H9 (cell line): ENCODE measurements at regions not wholly inside any gene's neighbourhood (a gene's known extent, or its start where the extent isn't known, plus 50 kb on each side); places are given as distances from the start of the nearest gene placed in this dataset.

ENCODE experiments used
- DNase-seq: peaks from one replicate; pipeline ENCODE4 v3.0.0-alpha.2; 2017
- H2AFZ ChIP-seq: one replicate; pipeline ENCODE4 v1.6.1; 2013; ENCODE audit warnings: mild to moderate bottlenecking, low read length, control low read depth, moderate library complexity
- H2AK5ac ChIP-seq: 2 replicates; pipeline ENCODE4 v1.6.1; 2013; ENCODE audit warnings: low read length, control low read depth, mixed read lengths; ENCODE audit not compliant: insufficient read length
- H2BK120ac ChIP-seq: one replicate; pipeline ENCODE4 v1.6.1; 2013; ENCODE audit warnings: low read depth, mild to moderate bottlenecking, low read length, control low read depth, inconsistent platforms; ENCODE audit not compliant: poor library complexity, severe bottlenecking
- H2BK12ac ChIP-seq: 2 replicates; pipeline ENCODE4 v1.6.1; 2013; ENCODE audit warnings: low read length, control low read depth, mixed read lengths, low read depth; ENCODE audit not compliant: insufficient read length
- H2BK15ac ChIP-seq: 2 replicates; pipeline ENCODE4 v1.6.1; 2013; ENCODE audit warnings: low read depth, low read length, control low read depth
- H2BK20ac ChIP-seq: one replicate; pipeline ENCODE4 v1.6.1; 2013; ENCODE audit warnings: low read depth, mild to moderate bottlenecking, low read length, control low read depth, inconsistent platforms; ENCODE audit not compliant: poor library complexity, severe bottlenecking
- H2BK5ac ChIP-seq: 2 replicates; pipeline ENCODE4 v1.6.1; 2013; ENCODE audit warnings: low read length, control low read depth, mixed read lengths; ENCODE audit not compliant: insufficient read length
- H3K14ac ChIP-seq: 2 replicates; pipeline ENCODE4 v1.6.1; 2013; ENCODE audit warnings: low read length, control low read depth; ENCODE audit not compliant: insufficient read depth
- H3K18ac ChIP-seq: 2 replicates; pipeline ENCODE4 v1.6.1; 2013; ENCODE audit warnings: low read depth, mild to moderate bottlenecking, mixed read lengths, low read length, control low read depth; ENCODE audit not compliant: insufficient read length
- H3K23ac ChIP-seq: 2 replicates; pipeline ENCODE4 v1.6.1; 2013; ENCODE audit warnings: low read length, control low read depth, mixed read lengths, low read depth; ENCODE audit not compliant: insufficient read length
- H3K23me2 ChIP-seq: 2 replicates; pipeline ENCODE4 v1.6.1; 2013; ENCODE audit warnings: low read depth, mild to moderate bottlenecking, mixed read lengths, low read length, control low read depth; ENCODE audit not compliant: insufficient read length, poor library complexity, severe bottlenecking
- H3K27ac ChIP-seq: 2 replicates; pipeline ENCODE4 v1.5.1; 2013; ENCODE audit warnings: low read length, control low read depth, mixed read lengths, low read depth; ENCODE audit not compliant: insufficient read length
- H3K27me3 ChIP-seq: 2 replicates; pipeline ENCODE4 v1.6.1; 2013; ENCODE audit warnings: low read length, control low read depth, inconsistent platforms; ENCODE audit not compliant: insufficient read depth
- H3K4ac ChIP-seq: 2 replicates; pipeline ENCODE4 v1.6.1; 2013; ENCODE audit warnings: low read depth, mild to moderate bottlenecking, control low read depth, inconsistent platforms, low read length, moderate library complexity
- H3K4me1 ChIP-seq: 2 replicates; pipeline ENCODE4 v1.6.1; 2013; ENCODE audit warnings: low read length, control low read depth, inconsistent platforms; ENCODE audit not compliant: insufficient read depth
- H3K4me2 ChIP-seq: 2 replicates; pipeline ENCODE4 v1.6.1; 2013; ENCODE audit warnings: low read length, control low read depth, mixed read lengths; ENCODE audit not compliant: insufficient read length, insufficient read depth
- H3K56ac ChIP-seq: 2 replicates; pipeline ENCODE4 v1.6.1; 2013; ENCODE audit warnings: low read depth, mild to moderate bottlenecking, mixed read lengths, low read length, control low read depth; ENCODE audit not compliant: insufficient read length
- H3K79me1 ChIP-seq: 2 replicates; pipeline ENCODE4 v1.6.1; 2013; ENCODE audit warnings: low read depth, mild to moderate bottlenecking, moderate library complexity, low read length, control low read depth, inconsistent platforms; ENCODE audit not compliant: insufficient read depth, poor library complexity, severe bottlenecking
- H3K79me2 ChIP-seq: 2 replicates; pipeline ENCODE4 v1.6.1; 2013; ENCODE audit warnings: low read length, control low read depth, inconsistent platforms; ENCODE audit not compliant: insufficient read depth
- H3K9ac ChIP-seq: 2 replicates; pipeline ENCODE4 v1.6.1; 2013; ENCODE audit warnings: low read length, control low read depth, mixed read lengths; ENCODE audit not compliant: insufficient read length; ENCODE audit errors: extremely low read depth
- H3K9me3 ChIP-seq: one replicate; pipeline ENCODE4 v1.6.1; 2013; ENCODE audit warnings: low read depth, low read length, inconsistent platforms; ENCODE audit not compliant: control insufficient read depth
- H3T11ph ChIP-seq: one replicate; pipeline ENCODE4 v1.6.1; 2013; ENCODE audit warnings: mild to moderate bottlenecking, low read length, control low read depth, inconsistent platforms
- H4K20me1 ChIP-seq: one replicate; pipeline ENCODE4 v1.6.1; 2013; ENCODE audit not compliant: control insufficient read depth, insufficient read length, insufficient read depth
- H4K5ac ChIP-seq: 2 replicates; pipeline ENCODE4 v1.6.1; 2013; ENCODE audit warnings: low read depth, mild to moderate bottlenecking, mixed read lengths, low read length, control low read depth; ENCODE audit not compliant: insufficient read length
- H4K8ac ChIP-seq: replicated peaks from 2 replicates; pipeline ENCODE4 v1.6.1; 2013; ENCODE audit warnings: low read length, control low read depth, mixed read lengths, low read depth; ENCODE audit not compliant: insufficient read length
- H4K91ac ChIP-seq: 2 replicates; pipeline ENCODE4 v1.6.1; 2013; ENCODE audit warnings: low read depth, mild to moderate bottlenecking, moderate library complexity, mixed read lengths, low read length, control low read depth; ENCODE audit not compliant: insufficient read length
- H3K27ac Mint-ChIP-seq, 3 experiments: 2 replicates in 2 of 3; 3 replicates in 1 of 3; pipeline ENCODE4 v1.8.0; 2020 to 2021; ENCODE audit warnings: mixed read lengths in 3 of 3, mild to moderate bottlenecking in 1 of 3, moderate library complexity in 1 of 3
- H3K27me3 Mint-ChIP-seq: 2 replicates; pipeline ENCODE4 v1.8.0; 2021; ENCODE audit warnings: low read depth, mild to moderate bottlenecking, moderate library complexity, mixed read lengths
- H3K36me3 Mint-ChIP-seq, 3 experiments: 2 replicates in 2 of 3; 3 replicates in 1 of 3; pipeline ENCODE4 v1.8.0; 2020 to 2021; ENCODE audit warnings: low read depth in 3 of 3, mixed read lengths in 3 of 3; ENCODE audit not compliant: insufficient read depth in 1 of 3
- H3K4me1 Mint-ChIP-seq, 2 experiments: 2 replicates each; pipeline ENCODE4 v1.8.0; 2020; ENCODE audit warnings: mixed read lengths in 2 of 2
- H3K4me3 Mint-ChIP-seq, 2 experiments: 2 replicates in 1 of 2; 3 replicates in 1 of 2; pipeline ENCODE4 v1.8.0; 2020 to 2021; ENCODE audit warnings: mild to moderate bottlenecking in 2 of 2, mixed read lengths in 2 of 2, moderate library complexity in 1 of 2
- H3K9me3 Mint-ChIP-seq, 2 experiments: 2 replicates in 1 of 2; 3 replicates in 1 of 2; pipeline ENCODE4 v1.8.0; 2020; ENCODE audit warnings: mild to moderate bottlenecking in 2 of 2, mixed read lengths in 2 of 2, moderate library complexity in 1 of 2
- CTCF ChIP-seq: fragments of 200-600 bp; sonication (generic); conservative IDR thresholded peaks from 3 replicates; pipeline ENCODE4 v1.8.0; 2021; ENCODE audit warnings: antibody characterized with exemption, mild to moderate bottlenecking
- WGBS: extraction: QIAGEN DNeasy Blood & Tissue Kit; methylation state at CpG from one replicate; pipeline ENCODE4 v1.1.7; 2013; ENCODE audit warnings: missing lambda C conversion rate, low lambda C conversion rate, mixed read lengths; ENCODE audit not compliant: insufficient read length; ENCODE audit errors: extremely low coverage; 5-methylcytosine and 5-hydroxymethylcytosine counted together

GRCh38 chr6:126285871-126286365 lies 54.0 kb upstream of the CENPW start:
- H2AFZ ChIP-seq = no peak overlapping the region
- WGBS = no CpG with 5 or more reads among the region's 4 CpGs
- Mint-ChIP-seq H3K36me3 (no peaks in the 10 kb centered on the region), H3K4me3 (no peak overlapping the region), H3K27me3 (no peaks in the 10 kb centered on the region), H3K4me1 (no peaks in the 10 kb centered on the region), H3K27ac (no peak overlapping the region), H3K9me3 (no peaks in the 10 kb centered on the region)
- no peaks in the 10 kb centered on the region for H3K4me1 ChIP-seq
- H3K23ac ChIP-seq = no peak overlapping the region
- no peaks in the 10 kb centered on the region for H3K79me2 ChIP-seq
- no peak overlapping the region for H2BK120ac ChIP-seq
- no peak for DNase-seq
- no peak overlapping the region for H3K9ac ChIP-seq
- no peak overlapping the region for H3K4ac ChIP-seq
- H4K5ac ChIP-seq = no peak overlapping the region
- H2BK5ac ChIP-seq = no peak overlapping the region
- H3K79me1 ChIP-seq = no peaks in the 10 kb centered on the region
- no peaks in the 10 kb centered on the region for H3K27me3 ChIP-seq
- H4K91ac ChIP-seq = no peak overlapping the region
- H2AK5ac ChIP-seq = no peak overlapping the region
- H4K8ac ChIP-seq = no peak overlapping the region
- H3K4me2 ChIP-seq = no peak overlapping the region
- no peaks in the 10 kb centered on the region for H3K9me3 ChIP-seq
- no peak for TF ChIP-seq CTCF
- no peak overlapping the region for H2BK20ac ChIP-seq
- H3K27ac ChIP-seq = no peak overlapping the region
- H4K20me1 ChIP-seq = no peaks in the 10 kb centered on the region
- H3K23me2 ChIP-seq = no peaks in the 10 kb centered on the region
- no peak overlapping the region for H3T11ph ChIP-seq
- H3K18ac ChIP-seq = no peak overlapping the region
- H3K14ac ChIP-seq = no peak overlapping the region
- H2BK12ac ChIP-seq = no peak overlapping the region
- H3K56ac ChIP-seq = no peak overlapping the region
- H2BK15ac ChIP-seq = no peak overlapping the region
